ENCODE measurements at regions not wholly inside any gene's neighbourhood (a gene's known extent, or its start where the extent isn't known, plus 50 kb on each side); places are given as distances from the start of the nearest gene placed in this dataset.

GRCh38 chr2:239719791-239720360, 305.3 kb downstream of the NDUFA10 start:
- TF ChIP-seq POLR2AphosphoS5 (IDR thresholded peaks at IDR 0.05; ENCODE audit: low read length) (no peak), EP300 (IDR thresholded peaks at IDR 0.05; ENCODE audit: borderline replicate concordance in 1 of 2, control insufficient read depth in 1 of 2, low read depth in 2 of 2, low read length in 2 of 2) (no peak), CTCF (IDR thresholded peaks at IDR 0.05 in 2 of 3, conservative IDR thresholded peaks at IDR 0.05 in 1 of 3; ENCODE audit: control insufficient read depth in 2 of 3, extremely low read depth in 1 of 3, insufficient read depth in 1 of 3, low read depth in 3 of 3, low read length in 3 of 3) (no peak), FOS (IDR thresholded peaks at IDR 0.05; ENCODE audit: borderline replicate concordance, extremely low read depth, insufficient read length) (no peak), RAD51 (IDR thresholded peaks at IDR 0.05) (no peak), NR2C2 (IDR thresholded peaks at IDR 0.05; ENCODE audit: borderline replicate concordance, control insufficient read depth, insufficient read length, low read depth) (no peak), EZH2 (IDR thresholded peaks at IDR 0.05; ENCODE audit: borderline replicate concordance, control insufficient read depth, low read depth, low read length) (no peak), CHD2 (IDR thresholded peaks at IDR 0.05; ENCODE audit: borderline replicate concordance, low read depth, low read length) (no peak), RELA (IDR thresholded peaks at IDR 0.05; ENCODE audit: borderline replicate concordance, partially characterized antibody) (no peak), IRF5 (IDR thresholded peaks at IDR 0.05; ENCODE audit: borderline replicate concordance) (no peak), YBX1 (IDR thresholded peaks at IDR 0.05) (no peak), NFYB (IDR thresholded peaks at IDR 0.05; ENCODE audit: insufficient read depth, low read depth, low read length) (no peak), SIN3A (IDR thresholded peaks at IDR 0.05; ENCODE audit: low read depth, low read length) (no peak), POLR2A (IDR thresholded peaks at IDR 0.05; ENCODE audit: low read depth, low read length) (no peak)

All from GM12878 (cell line).